Esophagus muscularis mucosa (tissue), 3 donors: ENCODE measurements at regions not wholly inside any gene's neighbourhood (a gene's known extent, or its start where the extent isn't known, plus 50 kb on each side); places are given as distances from the start of the nearest gene placed in this dataset.

ENCODE experiments used
- POLR2A ChIP-seq: fragments of 450-650 bp; IDR thresholded peaks from one replicate; pipeline ENCODE4 v1.6.1; 2017; ENCODE audit warnings: antibody characterized with exemption, moderate library complexity, mild to moderate bottlenecking, low read depth
- TF ChIP-seq, protein P1 (sequence below), 3 experiments: fragments of 200-600 bp in 2 of 3; fragments of 450-650 bp in 1 of 3; sonication (generic) in 2 of 3; IDR thresholded peaks; one replicate each; pipeline ENCODE4 v1.5.1; 2017 to 2019; ENCODE audit warnings: antibody characterized with exemption in 3 of 3, mild to moderate bottlenecking in 2 of 3, moderate library complexity in 1 of 3

DNA sequence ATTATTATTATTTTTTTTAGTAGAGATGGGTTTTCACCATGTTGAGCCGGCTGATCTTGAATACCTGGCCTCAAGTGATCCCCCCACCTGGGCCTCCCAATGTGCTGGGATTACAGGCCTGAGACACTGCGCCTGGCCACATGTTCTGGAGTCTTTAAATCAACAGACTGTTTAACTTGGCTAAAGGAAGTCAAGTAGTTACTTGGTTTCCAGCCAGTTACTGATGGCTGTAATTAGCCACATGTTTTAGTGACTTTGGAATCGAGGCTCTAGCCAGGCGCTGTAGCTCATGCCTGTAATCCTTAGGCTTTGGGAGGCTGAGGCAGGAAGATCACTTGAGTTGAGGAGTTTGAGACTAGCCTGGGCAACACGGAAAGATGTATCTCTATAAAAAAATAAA lies 699.2 kb upstream of the RBFOX1 start:
- TF ChIP-seq, protein P1, sequence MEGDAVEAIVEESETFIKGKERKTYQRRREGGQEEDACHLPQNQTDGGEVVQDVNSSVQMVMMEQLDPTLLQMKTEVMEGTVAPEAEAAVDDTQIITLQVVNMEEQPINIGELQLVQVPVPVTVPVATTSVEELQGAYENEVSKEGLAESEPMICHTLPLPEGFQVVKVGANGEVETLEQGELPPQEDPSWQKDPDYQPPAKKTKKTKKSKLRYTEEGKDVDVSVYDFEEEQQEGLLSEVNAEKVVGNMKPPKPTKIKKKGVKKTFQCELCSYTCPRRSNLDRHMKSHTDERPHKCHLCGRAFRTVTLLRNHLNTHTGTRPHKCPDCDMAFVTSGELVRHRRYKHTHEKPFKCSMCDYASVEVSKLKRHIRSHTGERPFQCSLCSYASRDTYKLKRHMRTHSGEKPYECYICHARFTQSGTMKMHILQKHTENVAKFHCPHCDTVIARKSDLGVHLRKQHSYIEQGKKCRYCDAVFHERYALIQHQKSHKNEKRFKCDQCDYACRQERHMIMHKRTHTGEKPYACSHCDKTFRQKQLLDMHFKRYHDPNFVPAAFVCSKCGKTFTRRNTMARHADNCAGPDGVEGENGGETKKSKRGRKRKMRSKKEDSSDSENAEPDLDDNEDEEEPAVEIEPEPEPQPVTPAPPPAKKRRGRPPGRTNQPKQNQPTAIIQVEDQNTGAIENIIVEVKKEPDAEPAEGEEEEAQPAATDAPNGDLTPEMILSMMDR (IDR thresholded peaks at IDR 0.05) = no peak
- no peak for TF ChIP-seq POLR2A
